ENCODE measurements at regions not wholly inside any gene's neighbourhood (a gene's known extent, or its start where the extent isn't known, plus 50 kb on each side); places are given as distances from the start of the nearest gene placed in this dataset.

- Histone ChIP-seq H3K9me3 (ENCODE audit: control insufficient read depth in 4 of 4, low read length in 3 of 4) (no peaks in the 10 kb centered on the region), H3K4me3 (ENCODE audit: low read depth in 1 of 3, low read length in 3 of 3) (no peak overlapping the region), H3K27me3 (ENCODE audit: control insufficient read depth in 4 of 4, insufficient read depth in 4 of 4, low read length in 3 of 4) (no peaks in the 10 kb centered on the region), H3K36me3 (ENCODE audit: control insufficient read depth in 4 of 4, insufficient read depth in 3 of 4, low read depth in 1 of 4, low read length in 3 of 4) (no peaks in the 10 kb centered on the region), H3K9ac (ENCODE audit: low read depth in 1 of 2, low read length in 2 of 2) (no peak overlapping the region), H3K4me1 (ENCODE audit: control insufficient read depth in 4 of 4, insufficient read depth in 4 of 4, low read length in 3 of 4) (no peaks in the 10 kb centered on the region), H3K27ac (ENCODE audit: low read depth in 1 of 2, low read length in 2 of 2) (no peak overlapping the region)
- no peak for TF ChIP-seq GABPA (IDR thresholded peaks at IDR 0.05 in 1 of 2, conservative IDR thresholded peaks at IDR 0.05 in 1 of 2)
- TF ChIP-seq EGR1 (IDR thresholded peaks at IDR 0.05; ENCODE audit: low read depth in 2 of 2) = no peak
- no peak for TF ChIP-seq NR2F2 (IDR thresholded peaks at IDR 0.05)
- no peak for TF ChIP-seq RXRA (IDR thresholded peaks at IDR 0.05)
- DNase-seq (ENCODE audit: low spot score) = no peak
- 93% methylated on average over 26 of the region's 26 CpGs for WGBS
Measured at GRCh38 chr17:55561316-55561972, 50.2 kb upstream of the SMIM36 start.

All from liver (tissue), 7 donors.